ENCODE measurements at regions not wholly inside any gene's neighbourhood (a gene's known extent, or its start where the extent isn't known, plus 50 kb on each side); places are given as distances from the start of the nearest gene placed in this dataset.

DNA sequence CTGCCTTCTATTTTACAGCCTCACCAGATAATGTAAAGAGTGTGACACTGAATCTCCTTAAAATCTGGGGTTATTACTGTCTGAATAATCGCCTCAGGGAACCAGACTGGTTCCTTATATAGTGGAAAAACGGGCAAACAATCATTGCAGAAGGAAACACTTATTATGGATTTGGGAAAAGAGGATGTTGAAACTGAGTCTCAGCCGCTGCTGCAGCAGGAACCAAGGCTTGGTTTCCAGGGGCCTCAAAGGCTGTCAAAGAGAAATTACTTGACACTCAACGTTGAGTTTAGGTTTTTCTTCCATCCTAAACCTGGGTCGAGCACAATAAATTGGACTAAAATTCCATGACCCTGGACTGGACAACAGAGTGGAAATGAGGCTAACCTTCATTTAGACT, 103.8 kb upstream of the AHR start:
- no peaks in the 10 kb centered on the region for H3K9me3 Mint-ChIP-seq (ENCODE audit: unreplicated experiment)
- H3K4me1 Mint-ChIP-seq (ENCODE audit: low read depth, unreplicated experiment), result peaks cover 2% of the 10 kb centered on the region
- DNase-seq, result no peak
- ChIA-PET POLR2A (no interaction called here), CTCF (no interaction called here)
- H3K36me3 Mint-ChIP-seq (ENCODE audit: insufficient read depth, unreplicated experiment), result no peaks in the 10 kb centered on the region
- H3K27me3 ChIP-seq (replicated peaks; ENCODE audit: control insufficient read depth, insufficient read depth, low read length), result no peaks in the 10 kb centered on the region
- TF ChIP-seq, protein P1, sequence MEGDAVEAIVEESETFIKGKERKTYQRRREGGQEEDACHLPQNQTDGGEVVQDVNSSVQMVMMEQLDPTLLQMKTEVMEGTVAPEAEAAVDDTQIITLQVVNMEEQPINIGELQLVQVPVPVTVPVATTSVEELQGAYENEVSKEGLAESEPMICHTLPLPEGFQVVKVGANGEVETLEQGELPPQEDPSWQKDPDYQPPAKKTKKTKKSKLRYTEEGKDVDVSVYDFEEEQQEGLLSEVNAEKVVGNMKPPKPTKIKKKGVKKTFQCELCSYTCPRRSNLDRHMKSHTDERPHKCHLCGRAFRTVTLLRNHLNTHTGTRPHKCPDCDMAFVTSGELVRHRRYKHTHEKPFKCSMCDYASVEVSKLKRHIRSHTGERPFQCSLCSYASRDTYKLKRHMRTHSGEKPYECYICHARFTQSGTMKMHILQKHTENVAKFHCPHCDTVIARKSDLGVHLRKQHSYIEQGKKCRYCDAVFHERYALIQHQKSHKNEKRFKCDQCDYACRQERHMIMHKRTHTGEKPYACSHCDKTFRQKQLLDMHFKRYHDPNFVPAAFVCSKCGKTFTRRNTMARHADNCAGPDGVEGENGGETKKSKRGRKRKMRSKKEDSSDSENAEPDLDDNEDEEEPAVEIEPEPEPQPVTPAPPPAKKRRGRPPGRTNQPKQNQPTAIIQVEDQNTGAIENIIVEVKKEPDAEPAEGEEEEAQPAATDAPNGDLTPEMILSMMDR (IDR thresholded peaks at IDR 0.05; ENCODE audit: insufficient read depth in 1 of 2, low read depth in 1 of 2, low read length in 1 of 2, severe bottlenecking in 1 of 2, unreplicated experiment in 1 of 2), result no peak
- H3K27ac Mint-ChIP-seq (ENCODE audit: unreplicated experiment), result no peak overlapping the region
- no peaks in the 10 kb centered on the region for H3K27me3 Mint-ChIP-seq (ENCODE audit: insufficient read depth, unreplicated experiment)
- H3K4me3 Mint-ChIP-seq (ENCODE audit: unreplicated experiment), result no peak overlapping the region
- no peaks in the 10 kb centered on the region for H3K4me1 ChIP-seq
- H3K9me3 ChIP-seq, result no peaks in the 10 kb centered on the region
- no peak overlapping the region for H3K4me3 ChIP-seq (ENCODE audit: low read depth, low read length)
- H3K36me3 ChIP-seq (ENCODE audit: control insufficient read depth, insufficient read depth, low read length), result no peaks in the 10 kb centered on the region
- BruUV-seq (replicated peaks), result no TSS peak
- intact Hi-C loops (cut with micrococcal nuclease; ENCODE audit: unreplicated experiment), result no loop called here

DNA sequence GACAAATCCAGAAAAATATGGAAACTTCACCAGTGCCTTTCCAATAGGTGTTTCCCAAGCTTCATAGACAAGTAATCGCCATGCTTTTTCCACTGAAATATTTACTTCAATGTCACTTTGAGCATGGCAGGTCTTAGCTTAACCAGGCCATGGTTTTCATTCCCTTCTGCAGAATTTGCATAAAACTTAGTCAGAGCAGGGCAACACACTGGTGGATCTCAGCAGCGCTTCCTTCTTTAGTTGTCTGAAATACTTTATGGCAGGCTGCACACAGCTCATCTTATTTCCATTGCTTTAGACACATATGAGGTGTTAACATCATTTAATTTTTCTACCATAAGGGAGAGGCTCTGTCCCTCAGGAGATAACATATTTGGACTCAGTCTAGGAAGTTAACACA, 102.9 kb upstream of the AHR start:
- POLR2A ChIA-PET, result no interaction called here
- H3K9me3 ChIP-seq, result no peaks in the 10 kb centered on the region
- no TSS peak for BruUV-seq (replicated peaks)

DNA sequence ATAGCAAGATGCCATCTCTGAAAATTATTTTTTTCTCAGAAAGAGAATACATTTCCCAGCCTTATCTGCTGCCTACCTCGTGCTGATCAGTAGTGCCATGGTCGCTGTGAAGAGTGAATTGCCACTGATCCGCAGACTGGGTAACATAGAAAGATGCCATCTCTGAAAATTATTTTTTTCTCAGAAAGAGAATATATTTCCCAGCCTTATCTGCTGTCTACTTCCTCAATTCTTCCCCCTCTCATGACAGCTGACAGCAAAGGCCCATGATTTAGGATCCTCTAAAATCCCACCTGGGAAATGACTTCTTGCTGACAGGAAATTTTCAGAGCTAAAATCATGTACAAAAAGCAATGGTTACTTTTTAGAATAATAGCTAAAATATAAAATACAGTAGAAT, 92.5 kb upstream of the AHR start:
- H3K27me3 Mint-ChIP-seq (ENCODE audit: insufficient read depth, unreplicated experiment), result no peaks in the 10 kb centered on the region
- no peak overlapping the region for H3K4me3 ChIP-seq (ENCODE audit: low read depth, low read length)
- H3K4me1 Mint-ChIP-seq (ENCODE audit: low read depth, unreplicated experiment), result peaks cover 16% of the 10 kb centered on the region
- H3K4me3 Mint-ChIP-seq (ENCODE audit: unreplicated experiment), result no peak overlapping the region
- no peaks in the 10 kb centered on the region for H3K36me3 Mint-ChIP-seq (ENCODE audit: insufficient read depth, unreplicated experiment)
- H3K9me3 Mint-ChIP-seq (ENCODE audit: unreplicated experiment), result no peaks in the 10 kb centered on the region
- H3K27me3 ChIP-seq (replicated peaks; ENCODE audit: control insufficient read depth, insufficient read depth, low read length), result no peaks in the 10 kb centered on the region
- DNase-seq, result no peak
- peak overlapping the region; percentile 34 for H3K27ac Mint-ChIP-seq (ENCODE audit: unreplicated experiment)
- CTCF ChIA-PET, result no interaction called here
- intact Hi-C loops (cut with micrococcal nuclease; ENCODE audit: unreplicated experiment), result loop anchor here (1.0 kb wide), 4 partner anchors 21 to 92 kb away; partner anchors contain the start of gene AHR
- TF ChIP-seq, protein P1 (IDR thresholded peaks at IDR 0.05; ENCODE audit: insufficient read depth in 1 of 2, low read depth in 1 of 2, low read length in 1 of 2, severe bottlenecking in 1 of 2, unreplicated experiment in 1 of 2), result no peak
- H3K9me3 ChIP-seq, result no peaks in the 10 kb centered on the region
- H3K4me1 ChIP-seq, result peaks cover 28% of the 10 kb centered on the region
- H3K36me3 ChIP-seq (ENCODE audit: control insufficient read depth, insufficient read depth, low read length), result no peaks in the 10 kb centered on the region
- BruUV-seq (replicated peaks), result TSS peak; percentile 47
- POLR2A ChIA-PET, result no interaction called here

More for the DNA sequence above, 102.9 kb upstream of the AHR start:
- Mint-ChIP-seq H3K27ac (ENCODE audit: unreplicated experiment) (no peak overlapping the region), H3K4me3 (ENCODE audit: unreplicated experiment) (no peak overlapping the region), H3K27me3 (ENCODE audit: insufficient read depth, unreplicated experiment) (no peaks in the 10 kb centered on the region), H3K4me1 (ENCODE audit: low read depth, unreplicated experiment) (no peaks in the 10 kb centered on the region), H3K9me3 (ENCODE audit: unreplicated experiment) (no peaks in the 10 kb centered on the region), H3K36me3 (ENCODE audit: insufficient read depth, unreplicated experiment) (no peaks in the 10 kb centered on the region)
- DNase-seq, result no peak
- H3K4me1 ChIP-seq, result no peaks in the 10 kb centered on the region
- intact Hi-C loops (cut with micrococcal nuclease; ENCODE audit: unreplicated experiment), result no loop called here
- no peaks in the 10 kb centered on the region for H3K36me3 ChIP-seq (ENCODE audit: control insufficient read depth, insufficient read depth, low read length)
- TF ChIP-seq, protein P1 (IDR thresholded peaks at IDR 0.05; ENCODE audit: insufficient read depth in 1 of 2, low read depth in 1 of 2, low read length in 1 of 2, severe bottlenecking in 1 of 2, unreplicated experiment in 1 of 2), result no peak
- no peak overlapping the region for H3K4me3 ChIP-seq (ENCODE audit: low read depth, low read length)
- no peaks in the 10 kb centered on the region for H3K27me3 ChIP-seq (replicated peaks; ENCODE audit: control insufficient read depth, insufficient read depth, low read length)
- CTCF ChIA-PET, result no interaction called here
